GM19372 (cell line): ENCODE measurements at regions not wholly inside any gene's neighbourhood (a gene's known extent, or its start where the extent isn't known, plus 50 kb on each side); places are given as distances from the start of the nearest gene placed in this dataset.
"Not testable (repeated sequence)": the region's sequence is repeated elsewhere in the genome, so short reads cannot be mapped to it uniquely, and the experiment has no call there.

ENCODE experiments used
- ATAC-seq: cut with Tn5 transposase; IDR thresholded peaks from one replicate; pipeline ENCODE4 v1.9.1; 2021; ENCODE audit warnings: mild to moderate bottlenecking, low read depth, moderate library complexity; ENCODE audit not compliant: unreplicated experiment

- ATAC-seq = peak; percentile 86
Observed at GRCh38 chr21:25176637-25177412, 430.5 kb downstream of the MRPL39 start.

DNA sequence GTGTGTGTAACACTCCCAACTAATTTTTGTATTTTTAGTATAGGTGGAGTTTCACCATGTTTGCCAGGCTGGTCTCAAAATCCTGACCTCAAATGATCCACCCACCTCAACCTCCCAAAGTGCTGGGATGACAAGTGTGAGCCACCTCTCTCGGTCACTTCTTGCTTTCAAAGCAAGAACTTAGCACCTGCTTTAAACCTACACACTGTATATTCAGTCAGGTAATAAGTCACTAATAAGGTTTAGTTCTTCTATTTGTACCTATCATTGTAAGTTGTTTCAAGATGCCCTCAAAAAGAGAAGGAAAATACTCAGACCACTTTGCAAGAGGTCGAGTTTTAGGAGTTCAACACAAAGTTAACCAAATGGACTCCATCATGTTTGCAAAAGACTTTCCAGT is 431.3 kb downstream of the MRPL39 start:
- ATAC-seq = no peak

GRCh38 chr21:25171438-25171837 is 435.8 kb downstream of the MRPL39 start:
- no peak for ATAC-seq

DNA sequence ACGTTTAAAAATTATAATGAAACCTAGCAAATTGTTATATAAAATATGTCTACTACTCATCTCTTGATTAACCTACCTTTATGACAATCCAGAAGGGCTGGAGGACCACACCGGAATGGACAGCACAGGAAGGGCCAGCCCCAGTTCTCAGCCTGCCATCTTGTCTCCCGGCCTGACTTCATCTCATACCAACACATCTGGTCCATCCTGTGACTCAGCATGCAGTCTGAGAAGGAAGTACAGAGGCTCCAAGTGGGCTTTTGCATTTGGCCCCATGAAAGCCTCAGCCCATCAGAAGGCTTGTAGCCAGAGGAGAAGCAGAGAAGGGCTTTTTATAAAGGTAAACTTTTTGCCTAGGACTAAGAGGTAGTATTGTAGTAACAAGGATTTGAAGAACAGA is 436.6 kb downstream of the MRPL39 start:
- ATAC-seq = no peak

DNA sequence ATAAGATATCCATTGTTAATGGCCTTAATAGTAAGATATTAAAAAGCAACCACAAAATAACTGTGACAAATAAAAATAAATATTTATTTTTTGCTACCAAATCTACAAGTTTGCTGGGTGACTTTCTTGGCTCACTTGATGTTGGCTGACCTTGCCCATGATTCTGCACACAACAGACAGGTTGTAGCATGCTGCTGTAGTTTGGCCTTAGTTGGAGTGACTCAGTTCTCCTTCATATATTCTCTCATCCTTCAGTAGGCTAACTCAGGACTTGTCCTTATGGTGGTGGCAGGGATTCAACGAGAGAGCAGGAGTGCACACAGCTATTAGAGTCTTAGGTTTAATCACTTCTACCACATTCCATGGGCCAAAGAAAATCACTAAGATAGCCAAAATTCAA is 437.9 kb downstream of the MRPL39 start:
- ATAC-seq = no peak

- not testable (repeated sequence) for ATAC-seq
Observed at GRCh38 chr21:25166904-25167303, 440.4 kb downstream of the MRPL39 start.

DNA sequence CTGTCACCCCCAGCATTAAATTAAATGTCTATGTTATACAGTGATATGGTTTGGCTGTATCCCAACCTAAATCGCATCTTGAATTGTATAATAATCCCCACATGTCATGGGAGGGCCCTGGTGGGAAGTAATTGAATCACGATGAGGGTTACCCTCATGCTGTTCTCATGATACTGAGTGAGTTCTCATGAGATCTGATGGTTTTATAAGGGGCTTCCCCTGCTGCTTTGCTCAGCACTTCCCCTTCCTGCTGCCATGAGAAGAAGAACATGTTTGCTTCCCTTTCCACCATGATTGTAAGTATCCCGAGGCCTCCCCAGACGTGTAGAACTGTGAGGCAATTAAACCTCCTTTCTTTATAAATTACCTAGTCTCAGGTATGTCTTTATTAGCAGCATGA is 445.7 kb downstream of the MRPL39 start:
- no peak for ATAC-seq

- not testable (repeated sequence) for ATAC-seq
Observed at GRCh38 chr21:25155020-25155419, 452.3 kb downstream of the MRPL39 start.

- no peak for ATAC-seq
Observed at GRCh38 chr21:25149022-25149421, 458.3 kb downstream of the MRPL39 start.

DNA sequence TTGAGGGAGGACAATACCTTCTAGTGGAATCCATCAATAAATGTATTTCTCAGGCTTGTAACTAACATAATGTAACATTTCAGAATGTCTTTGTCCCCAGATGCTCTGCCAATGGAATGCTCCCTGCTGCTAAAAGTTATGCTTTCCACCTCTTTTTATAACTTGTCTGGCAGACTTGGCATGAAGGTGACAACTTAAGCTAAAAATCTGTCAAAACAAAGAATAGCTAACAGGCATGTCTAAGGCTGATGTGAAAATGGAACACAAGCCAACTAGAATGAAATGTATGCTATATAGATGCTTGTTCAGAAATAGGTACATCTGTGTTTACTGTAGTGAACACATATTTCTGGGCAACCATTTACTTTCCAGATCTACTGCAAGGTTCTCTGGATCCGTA is 467.9 kb downstream of the MRPL39 start:
- ATAC-seq = no peak

- ATAC-seq = no peak
Observed at GRCh38 chr21:25133939-25134338, 473.3 kb downstream of the MRPL39 start.

GRCh38 chr21:25127811-25128210 is 479.5 kb downstream of the MRPL39 start:
- no peak for ATAC-seq

DNA sequence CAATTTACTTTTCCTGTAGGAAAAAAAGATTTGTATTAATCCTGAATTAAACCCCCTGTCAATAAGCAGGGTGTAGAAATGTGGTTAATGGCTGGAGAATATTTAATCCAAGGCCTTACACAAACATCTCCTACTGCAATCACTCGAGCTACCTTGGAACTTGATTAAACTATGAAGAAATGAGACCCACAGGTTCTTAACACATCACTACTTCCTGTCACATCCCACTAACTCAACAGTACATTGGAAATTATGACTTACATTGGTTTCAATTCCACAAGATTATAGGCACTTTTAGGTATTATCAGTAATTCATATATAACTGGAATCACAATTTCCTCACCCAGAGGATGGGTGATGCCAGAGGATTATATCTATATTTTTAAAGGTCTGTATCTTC is 480.3 kb downstream of the MRPL39 start:
- no peak for ATAC-seq

DNA sequence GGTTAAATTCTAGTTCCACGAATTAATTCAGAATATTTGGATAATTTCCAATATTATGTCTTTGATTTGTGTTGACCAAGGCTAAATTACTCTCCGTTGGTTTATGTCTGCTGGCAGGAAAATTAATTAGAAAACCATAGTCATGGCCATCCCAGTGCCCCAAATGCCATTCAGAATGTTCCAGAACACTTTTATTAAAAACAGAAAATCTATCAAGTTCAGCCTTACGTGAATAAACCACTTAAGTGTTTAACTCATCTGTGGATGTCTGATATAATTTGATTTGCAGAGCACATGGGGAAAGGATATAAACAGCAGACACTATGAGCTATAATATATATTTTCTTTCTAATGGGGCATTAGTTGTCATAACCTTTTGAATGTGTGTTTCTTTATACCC is 480.7 kb downstream of the MRPL39 start:
- no peak for ATAC-seq

- ATAC-seq = no peak
Observed at GRCh38 chr21:25118648-25119047, 488.6 kb downstream of the MRPL39 start.

GRCh38 chr21:25115021-25115420 is 492.3 kb downstream of the MRPL39 start:
- ATAC-seq = no peak

GRCh38 chr21:25107708-25108107 is 499.6 kb downstream of the MRPL39 start:
- no peak for ATAC-seq

GRCh38 chr21:25103500-25104207 is 503.6 kb downstream of the MRPL39 start:
- no peak for ATAC-seq

GRCh38 chr21:25097648-25098047 is 509.6 kb downstream of the MRPL39 start:
- no peak for ATAC-seq

DNA sequence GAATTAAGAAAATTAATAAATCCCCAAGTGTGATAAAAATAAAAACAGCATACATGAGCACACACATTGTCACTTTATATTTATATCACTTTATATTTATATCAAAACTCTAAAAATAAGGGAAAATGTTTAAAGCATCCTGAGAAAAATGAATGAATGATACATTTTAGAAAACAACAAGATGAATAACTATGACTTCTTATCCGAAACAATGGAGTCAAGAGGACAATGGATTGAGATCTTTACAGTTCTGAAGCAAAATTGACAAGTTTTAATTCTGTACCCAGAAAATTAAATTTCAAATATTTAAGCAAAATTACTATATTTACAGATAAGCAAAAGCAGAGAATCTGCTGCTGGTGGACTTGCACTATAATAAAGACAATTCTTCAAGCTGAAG is 512.6 kb downstream of the MRPL39 start:
- ATAC-seq = no peak

GRCh38 chr21:25092441-25093011 is 514.8 kb downstream of the MRPL39 start:
- ATAC-seq = no peak

DNA sequence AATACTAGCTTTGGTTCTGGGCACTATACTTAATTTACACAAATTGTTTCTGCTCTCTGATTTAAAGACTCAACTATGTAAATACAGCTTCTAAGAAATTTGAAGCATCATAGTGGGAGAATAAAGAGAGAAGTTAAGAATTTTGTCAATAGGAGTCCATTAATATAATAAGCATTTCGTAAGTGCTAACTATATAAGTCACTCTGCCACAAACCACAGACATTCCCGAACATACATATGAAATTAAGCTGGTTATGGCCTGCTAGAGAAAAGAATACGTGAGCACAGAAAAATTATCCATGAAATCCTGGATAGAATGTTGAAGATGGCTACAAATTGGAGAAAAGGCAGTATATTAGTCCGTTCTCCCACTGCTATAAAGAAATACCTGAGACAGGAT is 526.2 kb downstream of the MRPL39 start:
- no peak for ATAC-seq
